NCI-H2196 (cell line): ENCODE measurements at regions not wholly inside any gene's neighbourhood (a gene's known extent, or its start where the extent isn't known, plus 50 kb on each side); places are given as distances from the start of the nearest gene placed in this dataset.
"Not testable (repeated sequence)": the region's sequence is repeated elsewhere in the genome, so short reads cannot be mapped to it uniquely, and the experiment has no call there.

Source experiments
- DNase-seq: peaks from one replicate; lab custom pipeline; 2025; ENCODE audit not compliant: unreplicated experiment; lab: John Stamatoyannopoulos, UW

DNA sequence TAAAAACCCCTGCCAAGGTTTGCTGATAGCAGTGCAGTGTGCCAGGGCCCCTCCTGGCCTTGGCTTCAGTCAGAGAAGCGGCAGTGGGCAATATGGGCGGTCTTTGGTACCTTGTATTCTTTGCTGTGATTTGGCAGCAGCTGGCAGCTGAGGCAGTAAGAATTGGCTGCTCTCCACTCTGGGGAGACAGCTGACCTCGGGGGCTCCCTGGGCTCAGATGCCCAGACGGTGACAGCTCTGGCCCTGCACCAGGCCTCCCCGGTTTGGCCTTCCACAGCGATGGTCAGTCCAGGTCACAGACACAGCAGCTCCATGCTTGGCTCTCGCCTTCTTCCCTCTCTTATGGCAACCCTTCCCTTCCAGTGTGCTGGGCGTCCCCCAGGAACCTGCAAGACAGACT lies 330.9 kb downstream of the BCOR start:
- no peak for DNase-seq

- DNase-seq: no peak
Measured at GRCh38 chrX:39767446-39767845, 330.3 kb downstream of the BCOR start.

DNA sequence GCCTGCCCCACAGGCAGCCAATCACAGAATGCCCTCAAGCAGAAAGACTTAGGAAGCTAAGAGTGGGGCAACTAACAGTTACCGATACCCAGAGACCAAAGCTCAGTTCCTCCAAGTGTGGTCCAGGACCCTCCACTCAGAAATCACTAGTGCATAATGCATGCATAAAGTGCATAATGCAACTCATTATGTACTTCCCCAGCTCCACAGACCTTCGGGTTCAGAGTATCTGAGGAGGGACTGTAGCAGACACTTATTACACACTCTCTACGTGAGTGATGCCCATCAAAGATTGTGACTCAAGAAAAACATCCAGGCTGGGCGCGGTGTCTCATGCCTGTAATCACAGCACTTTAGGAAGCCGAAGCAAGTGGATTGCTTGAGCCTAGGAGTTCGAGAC lies 328.0 kb downstream of the BCOR start:
- no peak for DNase-seq

DNA sequence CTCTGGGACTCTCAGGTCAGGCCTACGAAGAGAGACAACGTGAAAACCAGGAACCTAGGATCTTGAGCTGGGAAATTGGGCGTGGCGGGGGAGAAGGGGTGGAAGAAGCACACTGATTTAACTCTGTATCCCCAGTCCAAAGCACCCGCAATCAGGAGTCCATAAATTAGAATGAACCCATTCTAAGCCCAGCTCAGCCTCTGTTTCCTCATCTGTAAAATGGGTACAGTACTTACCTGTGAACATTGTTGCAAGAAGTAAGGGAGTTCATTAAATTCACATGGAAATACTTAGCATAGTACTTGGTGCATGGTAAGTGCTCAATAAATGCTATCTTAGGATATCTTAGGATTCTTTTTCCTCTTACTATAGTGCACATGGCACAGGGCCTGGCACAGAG lies 326.7 kb downstream of the BCOR start:
- DNase-seq: no peak

DNA sequence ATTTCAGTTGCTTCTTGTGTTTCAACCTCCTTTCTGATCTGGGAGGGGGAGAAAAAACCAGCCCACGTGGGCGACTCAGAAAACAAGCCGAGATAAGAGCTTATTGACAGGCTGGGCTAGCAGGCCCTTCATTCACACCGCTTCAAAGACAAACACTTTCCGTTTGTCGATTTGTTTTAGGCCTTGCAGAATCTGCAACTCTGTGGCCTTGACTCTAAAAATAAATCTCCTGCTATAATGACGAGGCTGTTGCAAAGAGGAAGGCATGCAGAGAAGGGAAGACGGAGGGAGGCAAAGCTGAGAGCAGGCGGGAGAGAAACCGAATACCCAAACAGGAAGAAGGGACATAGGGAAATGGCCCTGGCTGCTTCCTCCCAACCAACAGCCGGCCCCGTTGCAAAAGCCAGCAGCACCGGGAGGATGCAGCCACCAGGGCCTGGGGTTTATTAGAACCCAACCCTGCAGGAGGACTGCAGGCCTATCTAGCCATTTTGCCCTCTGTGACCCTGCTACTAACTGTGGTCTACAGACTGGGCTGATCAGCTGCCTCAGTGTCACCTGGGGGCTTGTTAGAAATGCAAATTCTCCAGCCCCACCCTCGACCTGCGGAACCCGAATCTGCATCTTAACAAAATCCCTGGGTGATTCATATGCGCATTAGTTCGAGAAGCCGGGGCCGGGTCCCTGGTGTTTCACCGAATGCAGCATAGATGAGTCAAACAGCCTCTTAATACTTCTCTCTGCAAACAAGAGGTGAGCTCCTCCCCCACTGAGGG lies 325.5 kb downstream of the BCOR start:
- DNase-seq: no peak

DNA sequence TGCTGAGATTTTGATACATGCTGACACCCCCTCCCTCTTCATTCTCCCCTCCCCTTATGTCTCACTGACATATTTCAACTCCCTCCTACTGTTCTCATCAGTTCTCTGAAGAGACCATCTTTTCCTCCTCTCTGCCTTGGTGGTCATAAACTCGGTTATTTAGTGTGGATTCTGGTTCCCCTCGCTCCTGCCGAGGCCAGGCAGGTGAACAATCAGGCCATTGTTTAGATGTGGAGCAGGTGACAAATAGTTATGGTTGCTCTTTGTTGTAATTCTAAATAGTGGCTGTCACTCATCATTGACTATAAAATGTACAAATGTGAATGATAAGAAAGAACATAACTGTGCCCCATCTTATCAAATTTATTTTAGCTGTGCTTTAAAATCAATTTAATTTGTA lies 324.6 kb downstream of the BCOR start:
- no peak for DNase-seq

GRCh38 chrX:39773923-39774773 lies 323.6 kb downstream of the BCOR start:
- DNase-seq: no peak

- DNase-seq: no peak
Measured at GRCh38 chrX:39774774-39775328, 322.9 kb downstream of the BCOR start.

DNA sequence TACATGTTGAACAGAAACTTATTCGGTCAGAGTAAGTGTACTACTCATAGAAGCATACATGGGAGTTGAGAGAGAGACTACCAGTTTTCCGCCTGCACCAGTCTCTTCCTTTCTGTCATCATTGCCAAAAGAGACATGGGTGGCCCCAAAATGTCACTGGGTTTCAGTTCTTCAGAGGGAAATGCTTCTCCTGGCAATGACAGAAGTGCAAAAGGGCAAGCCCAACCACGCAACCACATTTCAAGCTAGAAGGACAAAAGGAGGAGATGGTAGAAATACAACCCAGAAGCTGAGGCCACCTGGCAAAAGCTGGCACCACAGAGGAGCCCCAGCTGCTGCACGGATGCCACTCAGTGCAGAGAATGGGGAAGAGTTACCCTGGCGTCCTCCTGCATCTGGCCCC lies 320.1 kb downstream of the BCOR start:
- no peak for DNase-seq

DNA sequence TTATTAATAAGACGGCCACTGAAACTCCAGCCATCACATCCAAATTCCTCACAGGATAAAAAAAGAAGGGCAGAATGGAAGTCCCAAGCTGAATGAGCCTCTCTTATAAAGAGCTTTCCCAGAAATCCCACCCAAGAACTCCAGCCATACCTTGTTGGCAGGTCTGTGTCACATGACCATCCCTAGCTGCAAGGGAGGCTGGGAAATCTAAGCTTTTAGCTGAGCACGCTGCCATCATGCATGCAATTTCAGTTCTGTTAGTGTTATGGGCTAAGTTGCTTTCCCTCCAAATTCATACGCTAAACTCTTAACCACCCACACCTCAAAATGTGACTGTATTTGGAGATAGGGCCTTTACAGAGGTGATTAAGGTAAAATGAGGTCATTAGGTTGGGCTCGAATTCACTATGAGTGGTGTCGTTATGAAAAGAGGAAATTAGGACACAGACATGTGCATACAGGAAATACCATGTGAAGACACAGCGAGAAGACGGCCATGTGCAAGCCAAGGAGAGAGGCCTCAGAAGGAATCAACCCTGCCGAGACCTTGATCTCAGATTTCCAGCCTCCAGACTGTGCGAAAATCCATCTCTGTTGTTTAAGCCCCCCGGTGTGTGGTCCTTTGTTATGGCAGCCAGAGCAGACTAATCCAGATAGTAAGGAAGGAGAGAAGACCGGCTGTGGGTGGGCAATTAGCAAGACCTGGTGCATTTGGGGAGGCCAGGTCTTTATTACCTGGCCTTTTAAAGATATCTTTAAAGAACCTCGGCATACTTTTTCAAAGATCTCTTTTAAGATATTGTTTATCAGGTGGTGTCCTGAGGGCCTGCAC lies 317.6 kb downstream of the BCOR start:
- no peak for DNase-seq

DNA sequence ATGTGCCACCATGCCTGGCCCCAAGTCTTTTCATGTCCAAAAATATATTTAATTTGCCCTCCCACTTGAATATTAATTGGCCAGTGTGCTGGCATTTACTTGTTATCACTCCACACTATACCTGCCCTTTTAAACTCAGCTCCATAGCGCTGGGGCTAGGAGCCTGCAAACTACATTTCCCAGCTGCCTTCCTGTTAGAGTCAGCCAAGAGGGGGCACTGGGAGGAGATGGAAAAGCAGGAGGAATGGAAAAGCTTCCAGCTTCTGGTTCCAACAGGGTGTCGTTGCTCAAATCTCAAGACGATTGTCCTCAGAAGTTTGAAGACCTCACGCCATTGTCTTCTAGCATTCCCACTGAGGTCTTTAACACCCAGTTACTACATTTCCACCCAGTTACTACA lies 315.5 kb downstream of the BCOR start:
- DNase-seq: no peak

DNA sequence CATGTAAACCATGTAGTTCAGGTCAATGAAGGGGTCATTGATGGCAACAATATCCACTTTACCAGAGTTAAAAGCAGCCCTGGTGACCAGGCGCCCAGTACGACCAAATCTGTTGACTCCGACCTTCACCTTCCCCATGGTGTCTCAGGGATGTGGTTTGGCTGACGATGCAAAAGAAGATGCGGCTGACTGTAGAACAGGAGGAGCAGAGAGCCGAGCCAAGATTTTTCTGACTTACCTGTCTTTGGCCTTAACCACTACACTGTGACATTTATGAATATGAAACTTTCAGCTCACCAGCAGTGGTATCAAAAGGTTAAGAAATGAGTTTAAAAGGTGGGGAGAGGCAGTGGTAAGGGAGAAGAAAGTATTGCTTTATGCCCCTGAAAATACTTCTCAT lies 309.8 kb downstream of the BCOR start:
- no peak for DNase-seq

GRCh38 chrX:39788521-39788920 lies 309.2 kb downstream of the BCOR start:
- no peak for DNase-seq

- no peak for DNase-seq
Measured at GRCh38 chrX:39791691-39792090, 306.1 kb downstream of the BCOR start.

DNA sequence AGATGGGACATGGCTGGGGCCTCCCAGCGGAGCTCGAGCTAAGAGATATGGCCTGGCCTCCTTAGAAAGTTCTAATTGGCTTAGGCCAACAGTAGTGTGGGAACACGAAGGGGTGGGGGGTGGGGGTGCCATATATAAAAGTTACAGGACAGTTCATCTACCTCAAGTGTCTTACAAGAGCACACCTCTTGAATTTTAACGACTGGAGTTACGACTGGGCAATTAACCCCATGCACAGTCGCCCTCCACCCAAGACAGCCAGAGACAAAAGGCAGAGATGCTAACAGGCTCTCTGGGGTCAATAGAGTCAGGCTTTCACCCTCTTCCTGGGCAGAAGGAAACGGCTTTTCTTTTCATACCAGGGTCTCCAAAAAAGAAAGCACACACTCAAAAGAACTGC lies 302.2 kb downstream of the BCOR start:
- DNase-seq: no peak

DNA sequence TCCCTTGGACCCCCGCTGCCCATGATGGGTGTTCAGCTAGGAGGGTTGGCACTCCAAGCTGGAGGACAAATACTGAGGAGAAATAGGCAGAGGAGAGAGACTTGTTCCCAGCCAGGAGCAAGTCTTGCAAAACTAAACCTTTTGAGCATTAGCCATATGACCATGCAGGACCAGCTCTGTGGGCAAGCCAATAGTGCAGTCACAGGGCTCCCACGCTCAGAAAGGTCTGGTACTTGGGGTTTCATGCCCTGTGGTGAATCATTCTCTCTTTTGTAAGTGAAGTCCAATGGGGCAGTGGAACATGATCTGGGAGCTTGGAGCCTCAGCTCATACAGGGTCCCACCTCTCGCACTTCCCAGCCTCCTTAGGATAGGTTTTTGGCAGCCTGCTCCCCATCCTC lies 300.9 kb downstream of the BCOR start:
- no peak for DNase-seq

DNA sequence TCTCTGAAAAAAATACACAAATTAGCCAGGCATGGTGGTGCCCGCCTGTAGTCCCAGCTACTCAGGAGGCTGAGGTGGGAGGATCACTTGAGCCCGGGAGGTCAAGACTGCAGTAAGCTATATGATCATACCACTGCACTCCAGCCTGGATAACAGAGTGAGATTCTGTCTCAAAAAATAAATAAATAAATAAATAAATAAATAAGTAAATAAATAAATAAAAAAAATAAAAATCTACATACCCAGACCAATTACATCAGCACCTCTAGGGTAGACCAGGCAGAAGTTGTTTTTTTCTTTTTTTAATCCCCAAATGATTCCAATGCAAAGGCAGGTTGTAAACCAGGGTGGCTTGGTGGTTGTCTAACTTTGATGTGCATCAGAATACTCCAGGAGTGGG lies 299.3 kb downstream of the BCOR start:
- not testable (repeated sequence) for DNase-seq

DNA sequence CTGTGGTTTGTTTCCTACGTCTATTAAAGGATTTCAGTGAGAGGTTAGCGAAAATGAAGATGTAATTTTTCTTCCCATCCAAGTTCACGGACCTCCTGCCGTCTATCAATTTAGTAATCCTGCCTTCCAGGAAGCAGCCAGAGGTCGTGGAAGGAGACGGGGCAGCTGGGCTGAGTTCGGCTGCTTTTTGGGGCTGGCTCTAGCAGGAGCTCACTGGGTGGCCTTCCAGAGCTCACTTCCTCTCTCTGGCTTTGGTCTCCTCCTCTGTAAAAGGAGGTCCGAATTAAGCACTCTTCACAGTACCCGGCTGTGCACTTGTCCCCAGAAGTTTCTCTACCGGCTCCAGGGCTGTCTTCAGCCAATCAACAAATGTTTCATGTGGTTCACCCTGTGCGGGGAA lies 295.4 kb downstream of the BCOR start:
- DNase-seq: no peak

- no peak for DNase-seq
Measured at GRCh38 chrX:39802908-39803307, 294.9 kb downstream of the BCOR start.

DNA sequence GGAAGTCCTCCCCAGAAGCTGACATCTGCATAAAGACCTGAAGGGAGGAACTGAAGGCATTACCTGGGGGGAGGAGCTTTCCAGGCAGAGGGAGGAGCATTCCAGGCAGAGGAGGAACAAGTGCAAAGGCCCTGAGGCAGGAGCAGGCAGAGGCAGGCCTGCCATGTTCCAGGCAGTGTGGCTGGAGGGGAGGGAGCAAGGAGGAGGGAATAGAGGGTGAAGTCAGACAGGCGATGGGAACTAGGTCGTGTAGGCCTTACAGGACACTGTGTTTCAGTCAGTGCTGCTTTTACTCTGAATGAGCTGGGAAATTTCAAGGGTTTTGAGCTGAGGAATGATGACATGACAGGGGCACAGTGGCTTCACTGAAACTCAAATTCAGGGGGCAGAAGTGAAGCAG lies 292.7 kb downstream of the BCOR start:
- no peak for DNase-seq

DNA sequence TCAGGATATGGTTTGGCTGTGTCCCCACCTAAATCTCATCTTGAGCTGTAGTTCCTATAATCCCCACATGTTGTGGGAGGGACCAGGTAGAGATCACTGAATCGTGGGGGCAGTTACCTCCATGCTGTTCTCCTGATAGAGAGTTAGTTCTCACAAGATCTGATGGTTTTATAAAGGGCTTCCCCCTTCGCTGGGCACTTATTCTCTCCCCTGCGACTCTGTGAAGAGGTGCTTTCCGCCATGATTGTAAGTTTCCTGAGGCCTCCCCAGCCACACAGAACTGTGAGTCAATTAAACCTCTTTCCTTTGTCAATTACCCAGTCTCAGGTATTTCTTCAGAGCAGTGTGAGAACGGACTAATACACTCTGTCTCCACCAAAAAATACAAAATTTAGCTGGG lies 291.9 kb downstream of the BCOR start:
- no peak for DNase-seq
